C4-2B (cell line): ENCODE measurements at regions not wholly inside any gene's neighbourhood (a gene's known extent, or its start where the extent isn't known, plus 50 kb on each side); places are given as distances from the start of the nearest gene placed in this dataset.

ENCODE experiments used
- H3K27ac ChIP-seq: fragments of 450-650 bp; 2 replicates; pipeline ENCODE4 v1.5.1; 2017
- ZFX ChIP-seq: fragments of 450-650 bp; IDR thresholded peaks from 2 replicates; pipeline ENCODE4 v1.6.1; 2017
- TF ChIP-seq, protein P1 (sequence below): fragments of 450-650 bp; conservative IDR thresholded peaks from 2 replicates; pipeline ENCODE4 v1.5.1; 2017; ENCODE audit warnings: mild to moderate bottlenecking

GRCh38 chr2:234329202-234329960 lies 167.5 kb downstream of the ARL4C start:
- TF ChIP-seq, protein P1, sequence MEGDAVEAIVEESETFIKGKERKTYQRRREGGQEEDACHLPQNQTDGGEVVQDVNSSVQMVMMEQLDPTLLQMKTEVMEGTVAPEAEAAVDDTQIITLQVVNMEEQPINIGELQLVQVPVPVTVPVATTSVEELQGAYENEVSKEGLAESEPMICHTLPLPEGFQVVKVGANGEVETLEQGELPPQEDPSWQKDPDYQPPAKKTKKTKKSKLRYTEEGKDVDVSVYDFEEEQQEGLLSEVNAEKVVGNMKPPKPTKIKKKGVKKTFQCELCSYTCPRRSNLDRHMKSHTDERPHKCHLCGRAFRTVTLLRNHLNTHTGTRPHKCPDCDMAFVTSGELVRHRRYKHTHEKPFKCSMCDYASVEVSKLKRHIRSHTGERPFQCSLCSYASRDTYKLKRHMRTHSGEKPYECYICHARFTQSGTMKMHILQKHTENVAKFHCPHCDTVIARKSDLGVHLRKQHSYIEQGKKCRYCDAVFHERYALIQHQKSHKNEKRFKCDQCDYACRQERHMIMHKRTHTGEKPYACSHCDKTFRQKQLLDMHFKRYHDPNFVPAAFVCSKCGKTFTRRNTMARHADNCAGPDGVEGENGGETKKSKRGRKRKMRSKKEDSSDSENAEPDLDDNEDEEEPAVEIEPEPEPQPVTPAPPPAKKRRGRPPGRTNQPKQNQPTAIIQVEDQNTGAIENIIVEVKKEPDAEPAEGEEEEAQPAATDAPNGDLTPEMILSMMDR, result no peak
- TF ChIP-seq ZFX, result no peak

DNA sequence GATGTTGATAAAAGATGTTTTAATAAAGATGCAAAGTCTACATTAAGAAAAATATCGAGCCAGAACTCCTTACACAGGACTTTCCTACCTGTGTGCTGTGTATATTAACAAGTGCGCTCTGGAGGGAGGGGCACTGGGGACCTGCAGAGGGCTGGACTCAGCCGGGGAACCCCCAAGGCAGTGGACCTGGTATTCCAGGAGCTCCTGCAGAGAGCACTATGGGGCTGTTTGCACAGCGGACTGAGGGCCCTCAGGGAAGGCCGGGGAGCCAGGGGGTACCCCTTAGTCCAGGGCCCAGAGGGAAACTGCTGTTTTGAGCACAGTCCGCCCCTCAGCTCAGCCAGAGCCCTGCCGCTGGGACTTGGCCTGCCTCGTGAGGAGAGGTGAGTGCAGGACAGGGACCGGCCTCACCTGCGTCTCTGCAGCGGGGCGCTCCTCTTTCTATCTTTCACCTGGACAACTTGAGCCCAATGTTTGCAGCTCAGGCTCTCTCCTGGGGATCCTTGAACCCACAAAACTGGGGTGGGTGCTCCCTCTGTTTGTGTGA lies 168.4 kb downstream of the ARL4C start:
- H3K27ac ChIP-seq, result no peak overlapping the region
- TF ChIP-seq ZFX, result no peak
- TF ChIP-seq, protein P1, result no peak

More at GRCh38 chr2:234329202-234329960, 167.5 kb downstream of the ARL4C start:
- no peak overlapping the region for H3K27ac ChIP-seq

DNA sequence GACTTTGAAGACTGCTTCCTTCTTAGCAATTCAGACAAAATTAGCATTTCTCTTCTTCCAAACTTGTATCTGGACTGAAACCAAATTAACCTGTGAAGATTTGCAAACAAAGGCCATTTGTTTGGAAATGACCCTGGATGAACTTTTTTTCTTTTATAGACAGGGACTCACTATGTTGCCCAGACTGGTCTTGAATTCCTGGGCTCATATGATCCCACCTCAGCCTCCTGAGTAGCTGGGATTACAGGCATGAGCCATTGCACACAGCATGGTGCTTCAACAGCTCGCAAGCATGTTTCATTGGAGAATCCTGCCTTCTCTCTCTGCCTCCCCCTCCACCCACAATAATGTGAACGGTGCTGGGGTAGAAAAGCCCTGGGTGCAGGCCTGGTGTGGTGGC lies 170.2 kb downstream of the ARL4C start:
- TF ChIP-seq ZFX, result no peak
- TF ChIP-seq, protein P1, result no peak
- H3K27ac ChIP-seq, result no peak overlapping the region

GRCh38 chr2:234324116-234324515 lies 172.8 kb downstream of the ARL4C start:
- TF ChIP-seq, protein P1, result no peak
- no peak for TF ChIP-seq ZFX

GRCh38 chr2:234322766-234323465 lies 174.0 kb downstream of the ARL4C start:
- H3K27ac ChIP-seq, result no peak overlapping the region
- TF ChIP-seq, protein P1, result no peak
- TF ChIP-seq ZFX, result no peak

More at GRCh38 chr2:234324116-234324515, 172.8 kb downstream of the ARL4C start:
- H3K27ac ChIP-seq, result no peak overlapping the region

DNA sequence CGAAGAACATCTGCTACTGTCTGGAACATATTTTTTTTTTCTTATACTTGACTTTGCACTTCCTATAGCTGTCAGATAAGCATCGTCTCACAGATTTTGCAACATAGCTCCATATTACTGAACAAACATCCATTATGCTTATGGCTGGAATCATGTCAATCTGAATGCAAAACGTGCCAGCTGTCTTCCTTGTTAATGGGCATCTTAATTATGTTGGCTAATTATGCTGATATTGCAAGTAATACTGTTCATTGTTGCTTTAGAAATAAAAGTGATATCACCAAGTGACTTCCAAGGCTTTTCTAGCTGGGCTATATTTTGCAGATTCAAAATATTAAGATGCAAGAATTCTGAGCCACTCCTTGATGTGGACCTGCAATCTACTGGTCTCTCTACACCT lies 176.8 kb downstream of the ARL4C start:
- no peak overlapping the region for H3K27ac ChIP-seq
- no peak for TF ChIP-seq ZFX
- TF ChIP-seq, protein P1, result no peak

DNA sequence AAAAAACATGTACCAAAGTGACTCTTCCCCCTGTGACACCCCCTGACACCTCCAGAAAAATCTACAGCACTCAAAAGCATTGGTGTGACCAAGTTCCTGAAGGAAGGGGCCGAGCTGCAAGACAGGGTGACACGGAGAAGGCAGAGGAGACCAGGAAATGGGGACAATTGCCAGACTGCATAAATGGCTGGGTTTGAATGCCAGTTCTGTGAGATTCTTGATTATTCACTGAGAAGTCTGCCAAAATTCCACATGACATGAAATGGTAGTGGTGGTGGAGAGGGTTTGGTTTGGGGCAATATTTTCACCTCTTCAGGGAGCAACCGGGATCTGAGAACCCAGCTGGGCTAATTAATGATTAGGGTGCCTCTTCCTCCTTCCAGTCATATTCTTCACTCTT lies 178.5 kb downstream of the ARL4C start:
- TF ChIP-seq, protein P1, result no peak
- TF ChIP-seq ZFX, result no peak

More for the DNA sequence above, 178.5 kb downstream of the ARL4C start:
- H3K27ac ChIP-seq, result no peak overlapping the region
